Uterus (tissue), 3 donors: ENCODE measurements at regions not wholly inside any gene's neighbourhood (a gene's known extent, or its start where the extent isn't known, plus 50 kb on each side); places are given as distances from the start of the nearest gene placed in this dataset.

ENCODE experiments used
- DNase-seq, 2 donors: peaks; one replicate each; pipeline ENCODE4 v3.0.0-alpha.2; 2019 to 2020
- H3K27ac ChIP-seq, 2 donors: fragments of 200-600 bp; sonication (generic); 1 replicate in 1 of 2; 2 replicates in 1 of 2; pipeline ENCODE4 v1.5.1; 2016 to 2018
- H3K27me3 ChIP-seq, 2 donors: fragments of 200-600 bp; sonication (generic); one replicate each; pipeline ENCODE4 v1.5.1; 2018 to 2019; ENCODE audit warnings: control low read depth in 1 of 2
- H3K36me3 ChIP-seq, 2 donors: fragments of 200-600 bp; sonication (generic); one replicate each; pipeline ENCODE4 v1.5.1; 2019; ENCODE audit warnings: control low read depth in 1 of 2
- H3K4me1 ChIP-seq, 2 donors: fragments of 200-600 bp; sonication (generic); one replicate each; pipeline ENCODE4 v1.5.1; 2018 to 2019; ENCODE audit warnings: control low read depth in 1 of 2
- H3K4me3 ChIP-seq, 2 donors: fragments of 200-600 bp; sonication (generic); 1 replicate in 1 of 2; 2 replicates in 1 of 2; pipeline ENCODE4 v1.5.1; 2018 to 2019; ENCODE audit warnings: mild to moderate bottlenecking in 1 of 2
- H3K9me3 ChIP-seq, 2 donors: fragments of 200-600 bp; sonication (generic); one replicate each; pipeline ENCODE4 v1.5.1; 2019; ENCODE audit warnings: control low read depth in 1 of 2
- POLR2A ChIP-seq, 2 donors: fragments of 450-650 bp; IDR thresholded peaks; one replicate each; pipeline ENCODE4 v1.6.1; 2016; ENCODE audit warnings: antibody characterized with exemption in 2 of 2, mild to moderate bottlenecking in 1 of 2, moderate library complexity in 1 of 2
- intact Hi-C: fragments of 100-400 bp; cut with DNase I; formaldehyde crosslinking; loops from one replicate; pipeline ENCODE4 v1.15.1; 2023; ENCODE audit warnings: low total_unique reads
- TF ChIP-seq, protein P1 (sequence below), 4 experiments: fragments of 200-600 bp in 2 of 4; fragments of 450-650 bp in 2 of 4; sonication (generic) in 2 of 4; IDR thresholded peaks; one replicate each; pipeline ENCODE4 v1.5.1; 2016 to 2019; ENCODE audit warnings: antibody characterized with exemption in 4 of 4, mild to moderate bottlenecking in 2 of 4, moderate library complexity in 1 of 4
- donor health status: DM: yes; HTN: yes; CAD: no.

DNA sequence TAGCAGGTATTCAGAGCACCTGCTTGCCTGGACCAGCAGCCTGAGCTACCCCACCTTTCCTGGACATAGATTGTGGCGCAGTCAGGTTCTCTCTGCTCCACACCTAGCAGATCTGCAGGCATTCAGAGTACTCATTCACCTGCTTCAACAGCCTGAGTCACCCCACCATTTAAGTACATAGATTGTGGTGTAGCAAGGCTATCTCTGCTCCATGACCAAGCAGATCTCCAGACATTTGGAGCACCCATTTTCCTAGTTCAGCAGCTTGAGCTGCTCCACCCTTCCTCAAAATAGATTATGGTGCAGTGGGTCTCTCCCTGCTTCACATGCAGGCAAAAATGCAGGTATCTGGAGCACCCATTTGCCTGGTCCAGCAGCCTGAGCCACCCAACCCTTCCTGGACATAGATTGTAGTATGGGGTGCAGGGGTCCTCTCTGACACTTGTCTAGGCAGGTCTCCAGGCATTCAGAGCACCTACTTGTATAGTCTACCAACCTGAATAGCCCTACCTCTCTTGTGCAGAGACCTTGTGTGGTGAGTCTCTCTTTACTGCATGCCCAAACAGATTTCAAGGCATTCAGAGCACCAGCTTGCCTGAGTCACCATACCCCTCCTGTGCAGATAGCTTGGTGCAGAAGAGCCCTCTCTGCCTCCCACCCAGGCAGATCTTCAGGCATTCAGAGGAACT is 466.0 kb upstream of the THBS1 start:
- TF ChIP-seq, protein P1, sequence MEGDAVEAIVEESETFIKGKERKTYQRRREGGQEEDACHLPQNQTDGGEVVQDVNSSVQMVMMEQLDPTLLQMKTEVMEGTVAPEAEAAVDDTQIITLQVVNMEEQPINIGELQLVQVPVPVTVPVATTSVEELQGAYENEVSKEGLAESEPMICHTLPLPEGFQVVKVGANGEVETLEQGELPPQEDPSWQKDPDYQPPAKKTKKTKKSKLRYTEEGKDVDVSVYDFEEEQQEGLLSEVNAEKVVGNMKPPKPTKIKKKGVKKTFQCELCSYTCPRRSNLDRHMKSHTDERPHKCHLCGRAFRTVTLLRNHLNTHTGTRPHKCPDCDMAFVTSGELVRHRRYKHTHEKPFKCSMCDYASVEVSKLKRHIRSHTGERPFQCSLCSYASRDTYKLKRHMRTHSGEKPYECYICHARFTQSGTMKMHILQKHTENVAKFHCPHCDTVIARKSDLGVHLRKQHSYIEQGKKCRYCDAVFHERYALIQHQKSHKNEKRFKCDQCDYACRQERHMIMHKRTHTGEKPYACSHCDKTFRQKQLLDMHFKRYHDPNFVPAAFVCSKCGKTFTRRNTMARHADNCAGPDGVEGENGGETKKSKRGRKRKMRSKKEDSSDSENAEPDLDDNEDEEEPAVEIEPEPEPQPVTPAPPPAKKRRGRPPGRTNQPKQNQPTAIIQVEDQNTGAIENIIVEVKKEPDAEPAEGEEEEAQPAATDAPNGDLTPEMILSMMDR (IDR thresholded peaks at IDR 0.05), result no peak
- TF ChIP-seq POLR2A (IDR thresholded peaks at IDR 0.05), result no peak
- intact Hi-C loops, result no loop called here
- Histone ChIP-seq H3K9me3 (peaks cover 0 to 11% of the 10 kb centered on the region in 2 donors), H3K36me3 (no peaks in the 10 kb centered on the region), H3K4me3 (no peak overlapping the region), H3K4me1 (no peaks in the 10 kb centered on the region), H3K27ac (no peak overlapping the region), H3K27me3 (no peaks in the 10 kb centered on the region)
- no peak for DNase-seq

DNA sequence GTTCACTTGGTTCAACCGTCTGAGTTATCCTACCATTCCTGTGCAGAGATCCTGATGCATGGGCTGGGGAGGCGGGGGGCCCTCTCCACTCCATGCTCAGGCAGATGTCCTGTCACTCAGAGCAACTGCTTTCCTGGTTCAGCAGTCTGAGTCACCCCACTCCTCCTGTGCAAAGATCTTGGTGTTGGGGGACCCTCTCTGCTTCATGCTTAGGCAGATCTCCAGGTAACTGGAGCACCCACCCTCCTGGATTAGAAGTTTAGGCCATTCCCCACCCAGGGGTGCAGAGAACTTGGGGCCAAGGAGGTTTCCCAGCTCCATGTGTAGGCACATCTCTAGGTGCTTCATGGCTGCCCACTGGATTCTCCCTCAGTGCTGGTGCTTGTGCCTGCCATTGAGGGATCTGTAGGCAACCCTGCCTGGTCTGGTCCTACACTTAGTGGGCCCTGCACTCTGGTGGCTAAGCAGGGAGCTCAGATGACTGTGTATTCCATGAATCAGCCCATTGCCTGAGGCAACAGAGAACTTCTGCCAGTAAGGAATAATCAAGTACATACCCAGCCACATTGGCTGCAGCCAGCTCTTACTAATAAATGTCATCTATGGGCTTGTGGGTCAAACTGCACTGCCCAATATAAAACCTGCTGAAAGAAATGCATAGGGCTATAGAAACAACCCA is 465.4 kb upstream of the THBS1 start:
- TF ChIP-seq POLR2A (IDR thresholded peaks at IDR 0.05), result no peak
- TF ChIP-seq, protein P1 (IDR thresholded peaks at IDR 0.05), result no peak
- intact Hi-C loops, result no loop called here
- no peak for DNase-seq

DNA sequence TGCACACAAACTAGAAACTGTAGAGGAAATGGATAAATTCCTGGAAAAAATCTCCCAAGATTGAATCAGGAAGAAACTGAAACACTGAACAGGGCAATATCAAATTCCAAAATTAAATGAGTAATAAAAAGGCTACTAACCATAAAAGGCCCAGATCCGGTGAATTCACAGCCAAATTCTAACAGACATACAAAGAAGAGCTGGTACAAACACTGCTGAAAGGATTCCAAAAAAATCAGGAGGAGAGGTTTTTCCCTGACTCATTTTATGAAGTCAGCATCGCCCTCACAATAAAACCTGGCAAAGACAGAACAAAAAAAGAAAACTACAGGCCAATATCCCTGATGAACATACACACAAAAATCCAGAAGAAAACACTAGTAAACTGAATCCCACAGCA is 462.4 kb upstream of the THBS1 start:
- intact Hi-C loops, result no loop called here
- no peak overlapping the region for H3K4me3 ChIP-seq
- H3K36me3 ChIP-seq, result no peaks in the 10 kb centered on the region
- no peaks in the 10 kb centered on the region for H3K27me3 ChIP-seq
- H3K9me3 ChIP-seq, result peaks cover 0 to 11% of the 10 kb centered on the region in 2 donors
- TF ChIP-seq, protein P1 (IDR thresholded peaks at IDR 0.05), result no peak
- H3K27ac ChIP-seq, result peak overlapping the region in 1 of 2 donors; percentile 18
- no peaks in the 10 kb centered on the region for H3K4me1 ChIP-seq
- no peak for DNase-seq

More for the DNA sequence above, 465.4 kb upstream of the THBS1 start:
- Histone ChIP-seq H3K4me1 (no peaks in the 10 kb centered on the region), H3K9me3 (peaks cover 0 to 11% of the 10 kb centered on the region in 2 donors), H3K4me3 (no peak overlapping the region), H3K27me3 (no peaks in the 10 kb centered on the region), H3K27ac (no peak overlapping the region), H3K36me3 (no peaks in the 10 kb centered on the region)

DNA sequence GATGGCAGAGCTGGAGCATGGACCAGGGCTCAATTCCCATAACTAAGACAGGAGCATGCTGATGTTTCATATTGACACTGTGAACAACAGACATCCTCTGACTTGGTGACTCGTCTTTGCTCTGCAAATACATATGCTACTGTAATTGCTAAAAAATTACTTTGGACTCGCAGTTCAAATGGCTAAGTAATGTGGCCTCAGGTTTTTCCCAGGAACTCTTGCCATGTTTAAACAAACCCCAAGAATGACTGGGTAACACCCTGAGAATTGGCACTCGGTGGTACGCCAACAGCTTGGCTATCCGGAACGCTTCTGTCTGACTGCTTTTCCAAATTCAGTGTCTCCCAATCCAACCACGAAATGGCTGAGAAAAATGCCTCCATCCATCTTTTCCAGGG is 456.7 kb upstream of the THBS1 start:
- H3K9me3 ChIP-seq, result no peaks in the 10 kb centered on the region
- H3K4me3 ChIP-seq, result no peak overlapping the region
- no peaks in the 10 kb centered on the region for H3K4me1 ChIP-seq
- no peaks in the 10 kb centered on the region for H3K36me3 ChIP-seq
- no peak for DNase-seq
- TF ChIP-seq POLR2A (IDR thresholded peaks at IDR 0.05), result no peak
- TF ChIP-seq, protein P1 (IDR thresholded peaks at IDR 0.05), result no peak
- no peaks in the 10 kb centered on the region for H3K27me3 ChIP-seq
- H3K27ac ChIP-seq, result peak overlapping the region; percentile 47 to 48
- intact Hi-C loops, result no loop called here

DNA sequence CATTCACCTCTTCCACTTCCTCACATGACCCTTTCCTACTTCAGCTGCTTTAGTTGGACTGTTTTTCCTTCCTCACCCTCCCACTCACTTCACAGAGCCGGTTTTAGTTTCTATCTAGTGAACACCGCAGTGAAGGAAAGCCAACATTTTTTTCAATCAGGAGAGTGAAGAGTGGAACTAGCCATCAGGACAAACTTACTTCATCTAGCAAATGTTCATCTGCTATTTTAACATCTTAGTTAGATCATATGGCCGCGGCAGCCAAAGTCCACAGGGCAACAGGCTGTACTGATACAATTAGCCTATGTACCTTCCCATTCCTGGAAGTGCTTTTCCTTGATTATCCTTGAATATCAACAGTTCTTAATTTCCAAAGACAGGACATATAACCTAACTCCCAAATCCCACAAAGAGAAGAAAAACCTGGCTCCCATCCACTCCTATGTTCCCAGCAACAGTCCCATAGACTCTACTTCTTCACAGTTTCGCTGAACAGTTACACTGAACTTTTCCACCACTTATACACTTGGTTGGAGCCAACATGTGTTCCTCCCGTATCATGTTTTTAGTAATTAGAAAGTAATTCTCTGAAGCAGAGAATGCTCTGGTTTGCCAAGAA is 456.2 kb upstream of the THBS1 start:
- DNase-seq, result no peak
- Histone ChIP-seq H3K27me3 (no peaks in the 10 kb centered on the region), H3K27ac (peak overlapping the region; percentile 47 to 48), H3K4me1 (no peaks in the 10 kb centered on the region), H3K36me3 (no peaks in the 10 kb centered on the region), H3K9me3 (no peaks in the 10 kb centered on the region), H3K4me3 (no peak overlapping the region)
- intact Hi-C loops, result no loop called here
- TF ChIP-seq, protein P1 (IDR thresholded peaks at IDR 0.05), result no peak
- no peak for TF ChIP-seq POLR2A (IDR thresholded peaks at IDR 0.05)
